ENCODE measurements at regions not wholly inside any gene's neighbourhood (a gene's known extent, or its start where the extent isn't known, plus 50 kb on each side); places are given as distances from the start of the nearest gene placed in this dataset.
"Not testable (repeated sequence)": the region's sequence is repeated elsewhere in the genome, so short reads cannot be mapped to it uniquely, and the experiment has no call there.

DNA sequence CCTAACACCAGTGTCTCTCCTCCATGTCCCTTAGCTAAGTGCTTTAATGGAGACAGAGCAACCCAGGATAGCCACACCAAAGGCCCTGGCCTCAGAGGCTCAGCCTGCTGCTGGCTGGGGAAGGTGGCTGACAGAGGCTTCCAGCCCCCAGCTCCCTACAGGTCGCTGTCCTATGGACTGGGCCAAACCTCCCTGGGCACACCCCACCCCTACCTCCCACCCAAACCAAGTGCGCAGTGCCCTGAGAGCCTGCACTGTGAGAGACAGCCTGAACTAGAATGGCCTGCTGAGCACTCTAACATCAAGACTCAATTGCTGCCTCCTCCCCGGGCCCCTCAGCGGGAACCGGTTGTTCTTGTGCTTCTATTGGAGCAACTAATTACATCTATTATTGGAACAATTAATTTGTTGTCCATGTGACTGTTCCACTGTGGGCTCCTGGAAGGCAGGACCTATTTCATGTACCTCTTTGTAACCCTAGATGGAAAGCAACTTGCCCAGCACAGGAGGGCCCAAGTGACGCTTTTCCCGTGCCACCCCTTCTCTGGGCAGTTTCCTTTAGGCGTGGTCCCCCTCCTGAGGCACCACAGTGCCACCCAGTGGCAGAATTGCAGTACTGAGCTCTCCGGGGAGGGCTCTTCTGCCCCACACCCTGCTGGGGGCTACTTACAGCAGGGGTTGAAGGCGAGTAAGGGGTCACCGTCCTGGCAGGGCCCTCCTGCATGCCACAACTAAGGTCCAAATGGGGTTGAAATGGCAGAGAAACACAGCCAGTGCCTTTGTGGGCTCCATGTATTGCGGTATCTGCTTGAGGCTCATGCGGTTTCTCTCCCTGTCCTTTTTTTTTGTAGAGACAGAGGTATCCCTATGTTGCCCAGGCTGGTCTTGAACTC, 63.7 kb upstream of the WAPL start:
- Histone ChIP-seq H3K9ac (ENCODE audit: low read length) (no peak overlapping the region), H3K4me3 (ENCODE audit: insufficient read depth, low read depth, low read length) (no peak overlapping the region), H3K79me2 (ENCODE audit: insufficient read depth, low read length) (no peaks in the 10 kb centered on the region), H4K20me1 (ENCODE audit: insufficient read depth, low read length) (no peaks in the 10 kb centered on the region), H3K27me3 (ENCODE audit: insufficient read depth, low read length) (no peaks in the 10 kb centered on the region), H3K4me1 (ENCODE audit: insufficient read depth, low read length) (peaks cover 3% of the 10 kb centered on the region), H3K4me2 (ENCODE audit: low read length) (peak overlapping the region; percentile 62), H3K27ac (ENCODE audit: low read depth, low read length) (no peak overlapping the region), H3K36me3 (ENCODE audit: insufficient read depth, low read length) (no peaks in the 10 kb centered on the region), H2AFZ (ENCODE audit: low read depth, low read length) (peak overlapping the region; percentile 73), H3K9me3 (ENCODE audit: insufficient read depth, low read depth, low read length) (no peaks in the 10 kb centered on the region)
- Mint-ChIP-seq H3K27ac (ENCODE audit: unreplicated experiment) (no peak overlapping the region), H3K36me3 (ENCODE audit: low read depth, unreplicated experiment) (no peaks in the 10 kb centered on the region), H3K4me3 (ENCODE audit: unreplicated experiment) (no peak overlapping the region), H3K27me3 (ENCODE audit: low read depth, unreplicated experiment) (peaks cover 7% of the 10 kb centered on the region), H3K9me3 (ENCODE audit: unreplicated experiment) (peaks cover 6% of the 10 kb centered on the region), H3K4me1 (ENCODE audit: low read depth, unreplicated experiment) (no peaks in the 10 kb centered on the region)
- DNase-seq (ENCODE audit: low read depth) (peak; percentile 30), FAIRE-seq (no peak)
- no peak for TF ChIP-seq EZH2 (IDR thresholded peaks at IDR 0.05; ENCODE audit: insufficient read depth, low read length)
- TF ChIP-seq, protein P1, sequence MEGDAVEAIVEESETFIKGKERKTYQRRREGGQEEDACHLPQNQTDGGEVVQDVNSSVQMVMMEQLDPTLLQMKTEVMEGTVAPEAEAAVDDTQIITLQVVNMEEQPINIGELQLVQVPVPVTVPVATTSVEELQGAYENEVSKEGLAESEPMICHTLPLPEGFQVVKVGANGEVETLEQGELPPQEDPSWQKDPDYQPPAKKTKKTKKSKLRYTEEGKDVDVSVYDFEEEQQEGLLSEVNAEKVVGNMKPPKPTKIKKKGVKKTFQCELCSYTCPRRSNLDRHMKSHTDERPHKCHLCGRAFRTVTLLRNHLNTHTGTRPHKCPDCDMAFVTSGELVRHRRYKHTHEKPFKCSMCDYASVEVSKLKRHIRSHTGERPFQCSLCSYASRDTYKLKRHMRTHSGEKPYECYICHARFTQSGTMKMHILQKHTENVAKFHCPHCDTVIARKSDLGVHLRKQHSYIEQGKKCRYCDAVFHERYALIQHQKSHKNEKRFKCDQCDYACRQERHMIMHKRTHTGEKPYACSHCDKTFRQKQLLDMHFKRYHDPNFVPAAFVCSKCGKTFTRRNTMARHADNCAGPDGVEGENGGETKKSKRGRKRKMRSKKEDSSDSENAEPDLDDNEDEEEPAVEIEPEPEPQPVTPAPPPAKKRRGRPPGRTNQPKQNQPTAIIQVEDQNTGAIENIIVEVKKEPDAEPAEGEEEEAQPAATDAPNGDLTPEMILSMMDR (IDR thresholded peaks at IDR 0.05; ENCODE audit: insufficient read depth, low read depth, low read length), result peak; percentile 80

DNA sequence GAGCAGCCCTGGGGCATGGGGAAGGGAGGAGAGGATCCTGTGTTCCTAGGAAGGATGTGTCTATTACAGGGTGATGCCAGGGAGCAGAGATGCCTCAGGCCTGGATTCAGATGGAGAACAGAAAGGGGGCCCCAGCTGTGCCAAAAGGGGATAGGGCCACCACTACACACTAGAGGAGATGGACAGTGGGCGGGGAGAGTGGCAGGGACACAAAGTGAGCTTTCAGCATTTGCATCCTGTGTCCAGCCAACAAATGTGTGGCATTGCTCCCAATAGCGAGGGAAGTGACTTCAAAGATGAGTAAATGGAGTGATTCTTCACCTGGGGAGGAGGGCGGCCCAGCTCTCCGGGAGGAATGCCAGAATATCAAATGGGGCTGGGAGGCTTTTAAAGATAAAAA, 64.9 kb upstream of the WAPL start:
- Histone ChIP-seq H3K4me1 (ENCODE audit: insufficient read depth, low read length) (peaks cover 3% of the 10 kb centered on the region), H3K36me3 (ENCODE audit: insufficient read depth, low read length) (no peaks in the 10 kb centered on the region), H3K4me3 (ENCODE audit: insufficient read depth, low read depth, low read length) (no peak overlapping the region), H4K20me1 (ENCODE audit: insufficient read depth, low read length) (no peaks in the 10 kb centered on the region), H3K79me2 (ENCODE audit: insufficient read depth, low read length) (no peaks in the 10 kb centered on the region), H3K9me3 (ENCODE audit: insufficient read depth, low read depth, low read length) (no peaks in the 10 kb centered on the region), H2AFZ (ENCODE audit: low read depth, low read length) (no peak overlapping the region), H3K27ac (ENCODE audit: low read depth, low read length) (no peak overlapping the region), H3K27me3 (ENCODE audit: insufficient read depth, low read length) (no peaks in the 10 kb centered on the region), H3K4me2 (ENCODE audit: low read length) (no peak overlapping the region), H3K9ac (ENCODE audit: low read length) (no peak overlapping the region)
- no peaks in the 10 kb centered on the region for H3K4me1 Mint-ChIP-seq (ENCODE audit: low read depth, unreplicated experiment)
- no peak overlapping the region for H3K4me3 Mint-ChIP-seq (ENCODE audit: unreplicated experiment)
- no peaks in the 10 kb centered on the region for H3K36me3 Mint-ChIP-seq (ENCODE audit: low read depth, unreplicated experiment)
- peaks cover 4% of the 10 kb centered on the region for H3K9me3 Mint-ChIP-seq (ENCODE audit: unreplicated experiment)
- TF ChIP-seq EZH2 (IDR thresholded peaks at IDR 0.05; ENCODE audit: insufficient read depth, low read length), result no peak
- TF ChIP-seq, protein P1 (IDR thresholded peaks at IDR 0.05; ENCODE audit: insufficient read depth, low read depth, low read length), result no peak
- no peak for FAIRE-seq
- no peak for DNase-seq (ENCODE audit: low read depth)
- H3K27ac Mint-ChIP-seq (ENCODE audit: unreplicated experiment), result peak overlapping the region; percentile 34
- peaks cover 7% of the 10 kb centered on the region for H3K27me3 Mint-ChIP-seq (ENCODE audit: low read depth, unreplicated experiment)

DNA sequence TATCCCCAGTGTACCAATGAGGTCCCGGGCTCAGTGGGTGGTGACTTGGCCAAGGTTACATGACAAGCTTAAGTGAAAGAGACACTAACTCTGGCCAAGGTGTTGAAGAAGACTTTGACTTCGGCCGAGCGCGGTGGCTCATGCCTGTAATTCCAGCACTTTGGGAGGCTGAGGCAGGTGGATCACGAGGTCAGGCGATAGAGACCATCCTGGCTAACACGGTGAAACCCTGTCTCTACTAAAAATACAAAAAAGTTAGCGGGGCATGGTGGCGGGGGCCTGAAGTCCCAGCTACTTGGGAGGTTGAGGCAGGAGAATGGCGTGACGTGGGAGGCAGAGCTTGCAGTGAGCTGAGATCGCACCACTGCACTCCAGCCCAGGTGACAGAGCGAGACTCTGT, 65.6 kb upstream of the OPN4 start:
- not testable (repeated sequence) for H3K4me2 ChIP-seq (ENCODE audit: low read length); H4K20me1 ChIP-seq (ENCODE audit: insufficient read depth, low read length); FAIRE-seq; H3K4me3 ChIP-seq (ENCODE audit: insufficient read depth, low read depth, low read length); H3K27ac ChIP-seq (ENCODE audit: low read depth, low read length); H3K4me1 Mint-ChIP-seq (ENCODE audit: low read depth, unreplicated experiment); H3K79me2 ChIP-seq (ENCODE audit: insufficient read depth, low read length); H3K4me1 ChIP-seq (ENCODE audit: insufficient read depth, low read length); H2AFZ ChIP-seq (ENCODE audit: low read depth, low read length); H3K4me3 Mint-ChIP-seq (ENCODE audit: unreplicated experiment); H3K36me3 Mint-ChIP-seq (ENCODE audit: low read depth, unreplicated experiment); H3K9me3 ChIP-seq (ENCODE audit: insufficient read depth, low read depth, low read length); H3K36me3 ChIP-seq (ENCODE audit: insufficient read depth, low read length); H3K27ac Mint-ChIP-seq (ENCODE audit: unreplicated experiment); H3K27me3 Mint-ChIP-seq (ENCODE audit: low read depth, unreplicated experiment); H3K9ac ChIP-seq (ENCODE audit: low read length); H3K9me3 Mint-ChIP-seq (ENCODE audit: unreplicated experiment); H3K27me3 ChIP-seq (ENCODE audit: insufficient read depth, low read length); DNase-seq (ENCODE audit: low read depth)

Data from astrocyte (in vitro differentiated cells and primary cell).